ENCODE measurements at regions not wholly inside any gene's neighbourhood (a gene's known extent, or its start where the extent isn't known, plus 50 kb on each side); places are given as distances from the start of the nearest gene placed in this dataset.

- Histone ChIP-seq H3K4me3 (replicated peaks; ENCODE audit: low read depth, low read length) (no peak overlapping the region), H3K36me3 (ENCODE audit: control insufficient read depth, insufficient read depth, low read length) (no peaks in the 10 kb centered on the region), H3K27me3 (replicated peaks; ENCODE audit: control insufficient read depth, insufficient read depth, low read length) (no peaks in the 10 kb centered on the region; the same call in none of the 2 replicates)
- TF ChIP-seq CTCF (IDR thresholded peaks at IDR 0.05; ENCODE audit: insufficient read depth, low read length, poor library complexity, severe bottlenecking) = no peak
- no peak for DNase-seq (ENCODE audit: extremely low read depth, insufficient read length)
Observed at GRCh38 chr9:88829276-88829675, 162.0 kb upstream of the S1PR3 start.

- no peak for DNase-seq (ENCODE audit: extremely low read depth, insufficient read length)
- no peak for TF ChIP-seq CTCF (IDR thresholded peaks at IDR 0.05; ENCODE audit: insufficient read depth, low read length, poor library complexity, severe bottlenecking)
- no peaks in the 10 kb centered on the region for H3K36me3 ChIP-seq (ENCODE audit: control insufficient read depth, insufficient read depth, low read length)
- H3K4me3 ChIP-seq (replicated peaks; ENCODE audit: low read depth, low read length) = no peak overlapping the region
- H3K27me3 ChIP-seq (replicated peaks; ENCODE audit: control insufficient read depth, insufficient read depth, low read length) = no peaks in the 10 kb centered on the region; the same call in none of the 2 replicates
Observed at GRCh38 chr9:88831713-88832407, 159.4 kb upstream of the S1PR3 start.

GRCh38 chr9:88833946-88834345, 157.3 kb upstream of the S1PR3 start:
- no peak for DNase-seq (ENCODE audit: extremely low read depth, insufficient read length)
- Histone ChIP-seq H3K27me3 (replicated peaks; ENCODE audit: control insufficient read depth, insufficient read depth, low read length) (no peaks in the 10 kb centered on the region; the same call in none of the 2 replicates), H3K4me3 (replicated peaks; ENCODE audit: low read depth, low read length) (no peak overlapping the region), H3K36me3 (ENCODE audit: control insufficient read depth, insufficient read depth, low read length) (no peaks in the 10 kb centered on the region)
- no peak for TF ChIP-seq CTCF (IDR thresholded peaks at IDR 0.05; ENCODE audit: insufficient read depth, low read length, poor library complexity, severe bottlenecking)

GRCh38 chr9:88835038-88835466, 156.2 kb upstream of the S1PR3 start:
- TF ChIP-seq CTCF (IDR thresholded peaks at IDR 0.05; ENCODE audit: insufficient read depth, low read length, poor library complexity, severe bottlenecking) = no peak
- peak; percentile 14 for DNase-seq (ENCODE audit: extremely low read depth, insufficient read length)
- Histone ChIP-seq H3K36me3 (ENCODE audit: control insufficient read depth, insufficient read depth, low read length) (no peaks in the 10 kb centered on the region), H3K4me3 (replicated peaks; ENCODE audit: low read depth, low read length) (no peak overlapping the region), H3K27me3 (replicated peaks; ENCODE audit: control insufficient read depth, insufficient read depth, low read length) (no peaks in the 10 kb centered on the region; the same call in none of the 2 replicates)

GRCh38 chr9:88835772-88836171, 155.5 kb upstream of the S1PR3 start:
- DNase-seq (ENCODE audit: extremely low read depth, insufficient read length) = no peak
- Histone ChIP-seq H3K4me3 (replicated peaks; ENCODE audit: low read depth, low read length) (no peak overlapping the region), H3K27me3 (replicated peaks; ENCODE audit: control insufficient read depth, insufficient read depth, low read length) (no peaks in the 10 kb centered on the region; the same call in none of the 2 replicates), H3K36me3 (ENCODE audit: control insufficient read depth, insufficient read depth, low read length) (no peaks in the 10 kb centered on the region)
- no peak for TF ChIP-seq CTCF (IDR thresholded peaks at IDR 0.05; ENCODE audit: insufficient read depth, low read length, poor library complexity, severe bottlenecking)
